Adrenal gland (tissue), 9 donors: ENCODE measurements at regions not wholly inside any gene's neighbourhood (a gene's known extent, or its start where the extent isn't known, plus 50 kb on each side); places are given as distances from the start of the nearest gene placed in this dataset.

Experiments used
- DNase-seq, 7 donors: peaks; one replicate each; pipeline ENCODE4 v3.0.0-alpha.2; 2019 to 2020
- H3K27ac ChIP-seq, 5 donors: fragments of 200-600 bp; sonication (generic) in 4 of 5; 1 replicate in 3 of 5; 2 replicates in 2 of 5; pipeline versions ENCODE4 v1.5.1 to v1.8.0; 2016 to 2020; ENCODE audit warnings: mild to moderate bottlenecking in 1 of 5
- H3K27me3 ChIP-seq: fragments of 200-600 bp; 2 replicates; pipeline ENCODE4 v1.8.0; 2021
- H3K36me3 ChIP-seq, 2 donors: fragments of 200-600 bp; replicated peaks in 1 of 2; 1 replicate in 1 of 2; 2 replicates in 1 of 2; pipeline versions ENCODE4 v1.5.1 to v1.8.0; 2018 to 2022
- H3K4me1 ChIP-seq, 2 donors: fragments of 200-600 bp; replicated peaks in 1 of 2; 1 replicate in 1 of 2; 2 replicates in 1 of 2; pipeline versions ENCODE4 v1.5.1 to v1.8.0; 2018 to 2021
- H3K4me3 ChIP-seq, 4 donors: fragments of 200-600 bp; sonication (generic) in 3 of 4; one replicate each; pipeline ENCODE4 v1.5.1; 2016 to 2018
- H3K9me3 ChIP-seq, 3 donors: fragments of 200-600 bp; sonication (generic) in 1 of 3; replicated peaks in 1 of 3; 1 replicate in 2 of 3; 2 replicates in 1 of 3; pipeline versions ENCODE4 v1.5.1 to v1.8.0; 2016 to 2021
- CTCF ChIP-seq, 6 experiments: fragments of 450-650 bp in 4 of 6; fragments of 200-600 bp in 2 of 6; sonication (generic) in 1 of 6; IDR thresholded peaks; 1 replicate in 5 of 6; 2 replicates in 1 of 6; pipeline versions ENCODE4 v1.5.1 to v1.8.0; 2016 to 2021; ENCODE audit warnings: antibody characterized with exemption in 6 of 6, mild to moderate bottlenecking in 2 of 6, moderate library complexity in 1 of 6
- POLR2A ChIP-seq, 2 donors: fragments of 450-650 bp; IDR thresholded peaks; one replicate each; pipeline ENCODE4 v1.6.1; 2017; ENCODE audit warnings: antibody characterized with exemption in 2 of 2, mild to moderate bottlenecking in 2 of 2, moderate library complexity in 1 of 2
- WGBS, 4 donors: extraction: QIAGEN DNeasy Blood & Tissue Kit in 2 of 4; methylation state at CpG; one replicate each; pipeline versions ENCODE4 v1.1.5 to v1.1.7; 2013 to 2017; 5-methylcytosine and 5-hydroxymethylcytosine counted together
- intact Hi-C, 2 donors: fragments of 100-400 bp; cut with DNase I; formaldehyde crosslinking; loops; one replicate each; pipeline versions ENCODE4 v1.14.1 to v1.15.0; 2022 to 2023
- donor health status: healthy with polysubstance abuse.
- donor health status: Bipolar disorder and iron deficiency.
- donor health status: DM: yes; HTN: yes; CAD: no.
- donor health status: DM: no; HTN: no; CAD: no.
- donor health status: DM: no; HTN: no; CAD: no.

- Histone ChIP-seq H3K27ac (peak overlapping the region in 1 of 5 donors; percentile 11), H3K4me1 (no peaks in the 10 kb centered on the region), H3K4me3 (no peak overlapping the region), H3K36me3 (no peaks in the 10 kb centered on the region), H3K9me3 (no peaks in the 10 kb centered on the region), H3K27me3 (peaks cover 6% of the 10 kb centered on the region)
- DNase-seq: no peak
- intact Hi-C loops: no loop called here
- 16 to 32% (median 27%) methylated on average over 3 of the region's 3 CpGs for WGBS, 4 donors
- TF ChIP-seq CTCF (IDR thresholded peaks at IDR 0.05): no peak
- TF ChIP-seq POLR2A (IDR thresholded peaks at IDR 0.05): no peak
Observed at GRCh38 chrX:103151799-103152198, 58.9 kb upstream of the NXF3 start.

- DNase-seq: no peak
- Histone ChIP-seq H3K36me3 (no peaks in the 10 kb centered on the region), H3K4me3 (no peak overlapping the region), H3K27me3 (peaks cover 10% of the 10 kb centered on the region), H3K9me3 (no peaks in the 10 kb centered on the region), H3K27ac (no peak overlapping the region), H3K4me1 (no peaks in the 10 kb centered on the region)
- TF ChIP-seq POLR2A (IDR thresholded peaks at IDR 0.05) (no peak), CTCF (IDR thresholded peaks at IDR 0.05) (no peak)
- intact Hi-C loops: no loop called here
Observed at GRCh38 chrX:103149652-103150051, 56.7 kb upstream of the NXF3 start.

GRCh38 chrX:103148075-103148474, 55.1 kb upstream of the NXF3 start:
- Histone ChIP-seq H3K4me3 (no peak overlapping the region), H3K9me3 (no peaks in the 10 kb centered on the region), H3K4me1 (no peaks in the 10 kb centered on the region), H3K27ac (no peak overlapping the region), H3K27me3 (peaks cover 18% of the 10 kb centered on the region), H3K36me3 (no peaks in the 10 kb centered on the region)
- 48 to 78% (median 69%) methylated on average over 1 of the region's 1 CpG for WGBS, 4 donors
- no peak for DNase-seq
- intact Hi-C loops: no loop called here
- TF ChIP-seq CTCF (IDR thresholded peaks at IDR 0.05) (no peak), POLR2A (IDR thresholded peaks at IDR 0.05) (no peak)
